ENCODE measurements at regions not wholly inside any gene's neighbourhood (a gene's known extent, or its start where the extent isn't known, plus 50 kb on each side); places are given as distances from the start of the nearest gene placed in this dataset.

DNA sequence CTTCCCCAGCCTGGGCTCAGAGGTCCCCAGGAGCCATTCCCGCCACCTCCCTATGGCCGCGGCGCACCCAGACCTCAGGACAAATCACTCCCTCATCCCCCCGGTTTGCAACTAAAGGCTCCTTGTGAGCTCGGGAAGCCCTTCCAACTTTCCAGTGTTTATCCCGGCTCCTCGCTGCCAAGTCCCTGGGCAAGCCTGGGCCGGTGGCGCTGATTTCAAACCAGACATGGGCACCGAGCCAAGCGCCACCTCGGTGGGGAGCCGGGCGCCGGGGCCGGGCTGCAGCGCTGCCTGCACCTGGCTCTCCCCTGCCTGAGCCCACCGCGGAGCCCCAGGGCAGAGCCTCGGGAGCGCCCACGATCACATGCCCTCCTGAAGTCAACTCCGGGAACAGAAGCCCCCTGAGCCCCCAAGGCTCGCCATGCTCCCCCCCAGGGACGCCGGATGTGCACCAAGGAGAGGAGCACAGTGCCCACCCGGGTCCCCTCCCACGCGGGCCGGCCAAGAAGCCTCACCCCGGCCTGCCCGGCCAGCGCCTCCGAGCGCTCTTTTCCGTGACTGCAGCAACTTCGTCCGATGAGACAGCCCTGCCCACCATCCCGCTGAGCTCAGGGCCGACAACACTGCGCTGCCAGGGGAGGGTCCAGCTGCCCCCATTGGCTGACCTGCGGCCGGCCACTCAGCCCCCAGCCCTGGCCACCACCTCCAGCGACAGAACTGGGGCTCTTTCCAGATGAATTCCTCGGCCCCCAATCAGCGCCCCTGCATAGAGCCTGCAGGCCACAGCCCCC lies 50.0 kb downstream of the NCOR2 start:
- TF ChIP-seq, protein P1, sequence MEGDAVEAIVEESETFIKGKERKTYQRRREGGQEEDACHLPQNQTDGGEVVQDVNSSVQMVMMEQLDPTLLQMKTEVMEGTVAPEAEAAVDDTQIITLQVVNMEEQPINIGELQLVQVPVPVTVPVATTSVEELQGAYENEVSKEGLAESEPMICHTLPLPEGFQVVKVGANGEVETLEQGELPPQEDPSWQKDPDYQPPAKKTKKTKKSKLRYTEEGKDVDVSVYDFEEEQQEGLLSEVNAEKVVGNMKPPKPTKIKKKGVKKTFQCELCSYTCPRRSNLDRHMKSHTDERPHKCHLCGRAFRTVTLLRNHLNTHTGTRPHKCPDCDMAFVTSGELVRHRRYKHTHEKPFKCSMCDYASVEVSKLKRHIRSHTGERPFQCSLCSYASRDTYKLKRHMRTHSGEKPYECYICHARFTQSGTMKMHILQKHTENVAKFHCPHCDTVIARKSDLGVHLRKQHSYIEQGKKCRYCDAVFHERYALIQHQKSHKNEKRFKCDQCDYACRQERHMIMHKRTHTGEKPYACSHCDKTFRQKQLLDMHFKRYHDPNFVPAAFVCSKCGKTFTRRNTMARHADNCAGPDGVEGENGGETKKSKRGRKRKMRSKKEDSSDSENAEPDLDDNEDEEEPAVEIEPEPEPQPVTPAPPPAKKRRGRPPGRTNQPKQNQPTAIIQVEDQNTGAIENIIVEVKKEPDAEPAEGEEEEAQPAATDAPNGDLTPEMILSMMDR (IDR thresholded peaks at IDR 0.05; ENCODE audit: low read depth, low read length) = no peak; the same call in 1 of the 2 replicates
- DNase-seq (ENCODE audit: extremely low read depth, low read depth) = no peak

DNA sequence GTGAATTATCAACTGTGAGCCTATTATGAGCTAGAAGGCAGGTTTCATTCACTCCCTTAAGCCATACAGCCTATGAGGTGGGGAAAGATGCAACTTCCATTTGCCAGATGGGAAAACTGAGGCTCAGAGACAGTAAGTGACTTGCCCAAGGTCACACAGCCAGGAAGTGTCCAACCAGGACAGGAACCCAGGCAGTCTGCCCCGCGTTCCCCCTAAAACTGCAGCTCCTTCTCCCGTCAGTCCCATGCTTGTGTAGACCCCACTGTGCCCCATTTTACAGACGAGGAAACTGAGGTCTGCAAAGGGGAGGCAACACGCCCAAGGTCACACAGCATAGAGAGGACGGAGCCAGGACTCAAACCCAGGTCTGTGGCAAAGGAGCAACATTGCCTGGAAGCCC lies 50.6 kb downstream of the NCOR2 start:
- no peak for DNase-seq (ENCODE audit: extremely low read depth, low read depth)
- TF ChIP-seq, protein P1 (IDR thresholded peaks at IDR 0.05; ENCODE audit: low read depth, low read length) = no peak

DNA sequence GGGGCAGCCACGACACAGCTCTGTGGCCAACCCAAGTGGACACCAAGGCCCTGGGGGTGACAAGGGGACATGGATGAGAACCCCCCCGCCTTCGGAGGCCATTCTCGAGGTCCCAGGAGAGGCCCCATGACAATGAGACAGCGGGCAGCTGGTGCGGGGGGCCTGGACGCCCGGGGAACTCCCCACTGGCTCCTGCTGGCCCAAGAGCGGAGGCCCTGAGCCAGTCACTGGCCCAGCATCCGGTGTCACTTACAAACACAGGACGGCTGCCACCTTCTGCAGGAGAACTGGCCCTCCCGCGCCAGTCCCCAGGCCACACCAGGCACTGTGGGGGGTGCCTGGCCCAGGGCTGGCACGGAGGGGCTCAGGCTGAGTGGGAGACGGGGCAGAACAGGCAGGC lies 51.4 kb downstream of the NCOR2 start:
- TF ChIP-seq, protein P1 (IDR thresholded peaks at IDR 0.05; ENCODE audit: low read depth, low read length) = no peak
- DNase-seq (ENCODE audit: extremely low read depth, low read depth) = no peak

DNA sequence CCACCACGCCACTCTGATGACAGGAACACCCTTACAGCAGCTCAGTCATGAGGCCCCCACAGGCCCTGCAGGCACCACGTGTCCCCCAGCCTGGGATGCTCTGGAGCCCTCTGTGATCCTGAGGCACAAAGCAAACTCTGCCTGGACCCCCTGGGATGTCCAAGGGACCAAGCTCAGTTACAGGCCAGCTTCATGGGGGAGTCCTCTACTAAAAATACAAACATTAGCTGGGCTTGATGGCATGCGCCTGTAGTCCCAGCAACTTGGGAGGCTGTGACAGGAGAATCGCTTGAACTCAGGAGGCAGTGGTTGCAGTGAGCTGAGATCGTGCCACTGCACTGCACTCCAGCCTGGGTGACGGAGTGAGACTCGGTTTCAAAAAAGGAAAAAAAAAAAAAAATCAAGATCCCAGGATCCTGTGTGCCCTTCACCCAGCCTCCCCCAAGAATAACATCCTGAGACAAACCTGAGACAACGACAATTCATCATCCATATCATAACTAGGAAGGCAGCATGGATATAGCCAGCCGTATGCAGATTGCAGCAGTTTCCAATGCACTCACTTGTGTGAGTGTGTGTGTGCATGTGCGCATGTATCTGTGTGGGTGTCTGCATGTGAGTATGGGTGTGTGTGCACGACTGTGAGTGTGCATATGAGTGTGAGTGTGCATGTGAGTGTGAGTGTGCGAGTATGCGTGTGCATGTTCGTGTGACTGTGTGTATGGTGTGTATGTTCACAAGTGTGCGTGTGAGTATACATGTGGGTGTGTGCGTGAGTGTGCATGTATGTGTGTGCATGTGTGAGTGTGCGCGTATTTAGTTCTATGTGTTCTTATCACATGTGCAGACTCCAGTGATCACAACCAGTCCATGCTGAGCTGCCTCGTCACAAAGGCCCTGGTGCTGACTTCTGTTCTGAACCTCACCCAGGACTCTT lies 52.1 kb downstream of the NCOR2 start:
- TF ChIP-seq, protein P1 (IDR thresholded peaks at IDR 0.05; ENCODE audit: low read depth, low read length) = no peak
- DNase-seq (ENCODE audit: extremely low read depth, low read depth) = no peak

DNA sequence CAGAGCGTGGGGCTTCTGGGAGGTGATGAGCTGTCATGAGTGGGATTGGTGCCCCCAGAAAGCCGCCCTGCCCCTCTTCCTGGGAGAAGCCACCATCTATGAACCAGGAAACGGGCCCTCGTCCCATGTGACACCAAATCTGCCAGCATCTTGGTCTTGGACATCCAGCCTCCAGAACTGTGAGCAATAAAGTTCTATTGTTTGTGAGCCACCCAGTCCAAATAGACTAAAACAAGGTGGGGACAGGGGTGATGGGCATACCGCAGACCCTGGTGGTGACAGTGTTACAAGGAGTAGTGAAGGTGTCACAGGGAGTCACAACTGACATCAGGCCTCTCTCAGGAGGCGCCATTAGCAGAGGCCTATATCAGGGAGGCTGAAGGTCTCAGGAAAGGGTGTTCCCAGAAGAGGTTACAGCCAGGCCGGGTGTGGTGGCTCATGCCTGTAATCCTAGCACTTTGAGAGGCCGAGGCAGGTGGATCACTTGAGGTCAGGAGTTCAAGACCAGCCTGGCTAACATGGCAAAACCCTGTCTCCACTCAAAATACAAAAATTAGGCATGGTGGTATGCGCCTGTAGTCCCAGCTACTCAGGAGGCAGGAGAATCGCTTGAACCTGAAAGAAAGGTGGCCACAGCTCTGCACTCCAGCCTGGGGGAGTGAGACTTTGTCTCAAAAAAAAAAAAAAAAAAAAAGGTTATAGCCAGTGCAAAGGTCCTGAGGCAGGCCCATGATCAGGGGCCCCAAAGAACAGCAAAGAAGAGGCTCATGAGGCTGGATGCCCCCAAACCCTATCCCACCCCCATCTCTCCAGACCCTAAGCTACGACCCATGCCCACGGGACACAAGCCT lies 53.0 kb downstream of the NCOR2 start:
- no peak for DNase-seq (ENCODE audit: extremely low read depth, low read depth)
- TF ChIP-seq, protein P1 (IDR thresholded peaks at IDR 0.05; ENCODE audit: low read depth, low read length) = no peak

DNA sequence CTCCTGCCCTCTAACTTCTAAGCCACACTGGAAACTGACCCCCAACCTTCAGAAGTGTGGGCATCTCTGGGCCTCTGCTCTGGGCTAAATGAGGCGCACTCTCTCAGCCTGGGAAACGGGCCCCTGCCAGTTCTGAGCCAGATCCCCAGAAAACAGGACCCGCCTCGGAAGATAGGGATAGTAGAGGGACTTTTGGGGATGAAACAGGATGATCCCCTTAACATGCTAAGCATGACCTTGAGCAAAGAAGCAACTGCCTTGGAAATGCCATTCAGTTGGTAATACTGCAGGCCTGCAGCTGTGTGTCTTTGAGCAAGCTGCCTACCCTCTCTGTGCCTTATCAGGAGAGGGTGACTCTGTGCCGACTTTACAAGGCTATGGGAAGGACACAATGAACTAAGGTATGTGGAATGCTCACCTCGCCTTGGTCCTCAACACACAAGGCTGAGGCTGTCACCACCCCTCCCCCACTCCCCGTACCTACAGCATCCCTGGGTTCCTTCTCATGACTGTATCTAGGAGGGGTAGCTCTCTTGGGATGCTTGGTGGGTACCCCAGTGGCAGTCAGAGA lies 54.0 kb downstream of the NCOR2 start:
- DNase-seq (ENCODE audit: extremely low read depth, low read depth) = no peak
- TF ChIP-seq, protein P1 (IDR thresholded peaks at IDR 0.05; ENCODE audit: low read depth, low read length) = no peak
